Epithelial cell of proximal tubule (primary cell): ENCODE measurements at regions not wholly inside any gene's neighbourhood (a gene's known extent, or its start where the extent isn't known, plus 50 kb on each side); places are given as distances from the start of the nearest gene placed in this dataset.
"Not testable (repeated sequence)": the region's sequence is repeated elsewhere in the genome, so short reads cannot be mapped to it uniquely, and the experiment has no call there.

Experiments
- DNase-seq: peaks from one replicate; pipeline ENCODE4 v3.0.0-alpha.2; 2011; ENCODE audit warnings: low read depth
- H3K4me3 ChIP-seq: 2 replicates; pipeline ENCODE4 v1.5.1; 2011; ENCODE audit warnings: low read depth, mild to moderate bottlenecking, low read length
- CTCF ChIP-seq: conservative IDR thresholded peaks from 2 replicates; pipeline ENCODE4 v1.5.1; 2012; ENCODE audit warnings: low read depth, mild to moderate bottlenecking, low read length

- TF ChIP-seq CTCF = no peak
- H3K4me3 ChIP-seq = no peak overlapping the region
- DNase-seq = no peak
These were observed 363.6 kb upstream of the NRP1 start for GRCh38 chr10:33698033-33698432.

GRCh38 chr10:33697016-33697415 lies 362.5 kb upstream of the NRP1 start:
- no peak for TF ChIP-seq CTCF
- no peak for DNase-seq
- H3K4me3 ChIP-seq = no peak overlapping the region

- no peak for DNase-seq
- no peak overlapping the region for H3K4me3 ChIP-seq
- TF ChIP-seq CTCF = peak; percentile 15
These were observed 361.1 kb upstream of the NRP1 start for GRCh38 chr10:33695536-33695935.

- H3K4me3 ChIP-seq = not testable (repeated sequence)
These were observed 356.1 kb upstream of the NRP1 start for GRCh38 chr10:33690536-33690935.

GRCh38 chr10:33688506-33688905 lies 354.0 kb upstream of the NRP1 start:
- no peak overlapping the region for H3K4me3 ChIP-seq
- TF ChIP-seq CTCF = no peak
- no peak for DNase-seq

More at GRCh38 chr10:33690536-33690935, 356.1 kb upstream of the NRP1 start:
- DNase-seq = not testable (repeated sequence)

- no peak for TF ChIP-seq CTCF
- no peak overlapping the region for H3K4me3 ChIP-seq
- DNase-seq = no peak
These were observed 349.7 kb upstream of the NRP1 start for GRCh38 chr10:33684211-33684611.

- no peak for TF ChIP-seq CTCF
- DNase-seq = no peak
These were observed 347.1 kb upstream of the NRP1 start for GRCh38 chr10:33681595-33681994.

GRCh38 chr10:33680036-33680435 lies 345.6 kb upstream of the NRP1 start:
- no peak for TF ChIP-seq CTCF
- no peak for DNase-seq
- H3K4me3 ChIP-seq = no peak overlapping the region

More at GRCh38 chr10:33681595-33681994, 347.1 kb upstream of the NRP1 start:
- no peak overlapping the region for H3K4me3 ChIP-seq
